T-helper 2 cell treated with Interferon-gamma antibody and Interleukin-4, amounts not matched to agents 5 μg/mL and 100 μg/mL, for 36 hours (primary cell): ENCODE measurements at regions not wholly inside any gene's neighbourhood (a gene's known extent, or its start where the extent isn't known, plus 50 kb on each side); places are given as distances from the start of the nearest gene placed in this dataset.
"Not testable (repeated sequence)": the region's sequence is repeated elsewhere in the genome, so short reads cannot be mapped to it uniquely, and the experiment has no call there.

ENCODE experiments used
- DNase-seq: peaks from one replicate; pipeline ENCODE4 v3.0.0; 2021; ENCODE audit warnings: low spot score
- H3K27ac Mint-ChIP-seq: one replicate; pipeline ENCODE4 v1.8.0; 2021; ENCODE audit warnings: mild to moderate bottlenecking, mixed read lengths
- H3K27me3 Mint-ChIP-seq: one replicate; pipeline ENCODE4 v1.8.0; 2021; ENCODE audit warnings: low read depth, mixed read lengths
- H3K36me3 Mint-ChIP-seq: one replicate; pipeline ENCODE4 v1.8.0; 2021; ENCODE audit warnings: low read depth, mixed read lengths
- H3K4me1 Mint-ChIP-seq: one replicate; pipeline ENCODE4 v1.8.0; 2021; ENCODE audit warnings: low read depth, mixed read lengths
- H3K4me3 Mint-ChIP-seq: one replicate; pipeline ENCODE4 v1.8.0; 2022; ENCODE audit warnings: mild to moderate bottlenecking, moderate library complexity, mixed read lengths
- H3K9me3 Mint-ChIP-seq: one replicate; pipeline ENCODE4 v1.8.0; 2021; ENCODE audit warnings: mixed read lengths

- H3K4me3 Mint-ChIP-seq: no peak overlapping the region
- no peaks in the 10 kb centered on the region for H3K27me3 Mint-ChIP-seq
- no peaks in the 10 kb centered on the region for H3K4me1 Mint-ChIP-seq
- no peaks in the 10 kb centered on the region for H3K36me3 Mint-ChIP-seq
- no peaks in the 10 kb centered on the region for H3K9me3 Mint-ChIP-seq
- no peak for DNase-seq
- H3K27ac Mint-ChIP-seq: no peak overlapping the region
These were observed 186.7 kb upstream of the WDFY3 start for GRCh38 chr4:85153221-85153620.

DNA sequence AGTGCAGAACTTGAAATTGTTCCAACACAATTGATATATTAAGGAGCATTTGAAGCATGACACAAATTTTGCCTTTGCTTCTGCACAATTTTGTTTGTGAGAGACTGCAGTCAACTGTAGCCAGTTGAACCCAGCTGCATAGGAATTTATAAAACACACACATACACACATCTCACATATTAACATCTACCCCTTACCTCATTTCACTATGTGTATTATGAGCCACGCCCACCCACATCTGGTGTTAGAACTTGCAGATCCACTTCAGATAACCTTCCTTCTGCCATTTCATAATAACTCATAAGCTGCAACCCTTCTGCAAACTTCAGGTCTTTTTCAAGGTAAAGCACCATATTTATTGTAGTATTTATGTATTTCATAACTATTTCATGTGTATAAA, 188.1 kb upstream of the WDFY3 start:
- Mint-ChIP-seq H3K36me3 (no peaks in the 10 kb centered on the region), H3K27ac (no peak overlapping the region), H3K27me3 (no peaks in the 10 kb centered on the region), H3K4me1 (no peaks in the 10 kb centered on the region), H3K4me3 (no peak overlapping the region), H3K9me3 (no peaks in the 10 kb centered on the region)
- DNase-seq: no peak

GRCh38 chr4:85165808-85166207, 199.3 kb upstream of the WDFY3 start:
- H3K27ac Mint-ChIP-seq: no peak overlapping the region
- H3K27me3 Mint-ChIP-seq: no peaks in the 10 kb centered on the region
- no peak for DNase-seq
- peaks cover 6% of the 10 kb centered on the region for H3K9me3 Mint-ChIP-seq
- no peaks in the 10 kb centered on the region for H3K4me1 Mint-ChIP-seq
- no peak overlapping the region for H3K4me3 Mint-ChIP-seq
- H3K36me3 Mint-ChIP-seq: no peaks in the 10 kb centered on the region

DNA sequence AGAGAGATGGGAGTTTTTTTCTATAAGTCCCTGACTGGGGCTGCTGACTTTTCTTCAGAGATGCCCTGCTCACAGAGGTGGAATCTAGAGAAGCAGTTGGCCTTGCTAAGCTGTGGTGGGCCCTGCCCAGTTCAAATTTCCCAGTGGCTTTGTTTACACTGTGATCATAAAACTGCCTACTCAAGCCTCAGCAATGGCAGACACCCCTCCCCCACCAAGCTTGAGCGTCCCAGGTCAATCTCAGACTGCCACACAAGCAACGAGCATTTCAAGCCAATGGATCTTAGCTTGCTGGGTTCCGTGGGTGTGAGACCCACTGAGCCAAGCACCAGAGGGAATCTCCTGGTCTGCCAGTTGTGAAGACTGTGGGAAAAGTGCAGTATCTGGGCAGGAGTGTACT, 199.8 kb upstream of the WDFY3 start:
- H3K27me3 Mint-ChIP-seq: no peaks in the 10 kb centered on the region
- no peak overlapping the region for H3K4me3 Mint-ChIP-seq
- H3K36me3 Mint-ChIP-seq: no peaks in the 10 kb centered on the region
- H3K27ac Mint-ChIP-seq: no peak overlapping the region
- peaks cover 6% of the 10 kb centered on the region for H3K9me3 Mint-ChIP-seq
- H3K4me1 Mint-ChIP-seq: no peaks in the 10 kb centered on the region
- no peak for DNase-seq

DNA sequence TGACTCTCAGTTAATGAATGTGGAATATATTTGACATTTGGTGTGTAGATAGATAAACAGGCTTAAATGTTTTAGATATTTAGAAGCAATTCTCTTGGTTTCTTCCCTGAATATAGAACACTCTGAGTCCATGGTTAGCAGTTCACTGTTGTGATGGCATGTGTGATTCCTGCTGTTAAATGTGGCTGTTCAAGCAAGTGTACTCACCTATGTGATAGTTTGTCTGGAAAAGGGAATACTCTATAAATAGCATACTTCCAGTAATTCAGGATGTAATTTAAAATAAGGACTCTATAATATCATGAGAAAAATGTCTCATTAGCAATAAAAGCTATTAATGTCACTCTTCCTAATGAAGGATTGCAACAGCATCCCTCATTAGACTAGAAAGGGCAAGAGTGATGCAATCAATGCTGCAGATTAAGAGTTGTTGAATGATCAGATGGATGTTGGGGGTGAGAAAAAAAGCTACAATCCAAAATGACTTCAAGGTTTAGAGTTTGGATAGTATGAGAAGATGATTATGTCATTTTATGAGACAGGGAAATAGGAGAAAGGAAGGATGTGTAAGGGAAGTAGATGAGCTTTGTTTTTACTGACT, 201.8 kb upstream of the WDFY3 start:
- Mint-ChIP-seq H3K36me3 (no peaks in the 10 kb centered on the region), H3K27ac (no peak overlapping the region), H3K27me3 (no peaks in the 10 kb centered on the region), H3K4me3 (no peak overlapping the region), H3K9me3 (peaks cover 6% of the 10 kb centered on the region), H3K4me1 (no peaks in the 10 kb centered on the region)
- no peak for DNase-seq

DNA sequence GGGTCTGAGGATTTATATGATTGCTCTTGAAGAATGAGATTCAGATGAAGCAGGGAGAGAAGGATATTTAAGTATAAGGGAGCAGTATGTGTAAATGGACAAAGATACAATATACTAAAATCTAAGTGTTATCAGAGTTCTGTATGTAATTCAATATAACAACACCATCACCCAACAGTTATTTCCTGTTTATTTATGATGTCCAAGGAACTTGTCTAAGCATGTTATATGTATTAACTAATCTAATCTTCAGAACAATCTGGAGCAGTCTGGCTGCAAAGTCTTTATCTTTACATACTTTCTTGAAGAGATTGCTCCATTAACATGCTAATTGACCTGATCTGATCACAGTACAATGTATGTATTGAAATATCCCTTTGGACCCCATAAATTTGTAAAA, 203.8 kb upstream of the WDFY3 start:
- Mint-ChIP-seq H3K27me3 (no peaks in the 10 kb centered on the region), H3K9me3 (peaks cover 6% of the 10 kb centered on the region), H3K36me3 (no peaks in the 10 kb centered on the region), H3K27ac (no peak overlapping the region), H3K4me1 (no peaks in the 10 kb centered on the region), H3K4me3 (no peak overlapping the region)
- no peak for DNase-seq

DNA sequence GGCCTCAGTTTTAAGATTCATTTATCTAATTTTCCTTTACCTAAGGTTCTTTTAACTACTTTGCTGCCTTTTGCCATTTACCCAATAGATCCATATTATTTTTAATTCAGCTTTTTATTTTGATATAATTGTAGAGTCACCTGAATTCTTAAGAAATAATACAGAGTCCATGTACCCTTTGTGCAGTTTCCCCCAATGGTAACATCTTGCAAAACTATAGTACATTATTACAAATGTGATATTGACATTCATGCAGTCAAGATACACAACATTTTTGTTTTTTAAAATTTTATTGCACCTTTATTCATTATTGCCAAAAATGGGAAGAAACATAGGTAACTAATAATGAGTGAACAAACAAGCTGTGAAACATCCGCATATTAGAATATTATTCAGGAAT, 208.7 kb upstream of the WDFY3 start:
- no peak overlapping the region for H3K27ac Mint-ChIP-seq
- no peaks in the 10 kb centered on the region for H3K9me3 Mint-ChIP-seq
- H3K36me3 Mint-ChIP-seq: no peaks in the 10 kb centered on the region
- no peaks in the 10 kb centered on the region for H3K4me1 Mint-ChIP-seq
- DNase-seq: no peak
- no peak overlapping the region for H3K4me3 Mint-ChIP-seq
- no peaks in the 10 kb centered on the region for H3K27me3 Mint-ChIP-seq

- no peaks in the 10 kb centered on the region for H3K36me3 Mint-ChIP-seq
- H3K9me3 Mint-ChIP-seq: no peaks in the 10 kb centered on the region
- no peak for DNase-seq
- H3K4me1 Mint-ChIP-seq: no peaks in the 10 kb centered on the region
- H3K27ac Mint-ChIP-seq: no peak overlapping the region
- no peak overlapping the region for H3K4me3 Mint-ChIP-seq
- H3K27me3 Mint-ChIP-seq: no peaks in the 10 kb centered on the region
These were observed 210.6 kb upstream of the WDFY3 start for GRCh38 chr4:85177092-85177491.

GRCh38 chr4:85177679-85178078, 211.2 kb upstream of the WDFY3 start:
- Mint-ChIP-seq H3K27me3 (no peaks in the 10 kb centered on the region), H3K4me1 (no peaks in the 10 kb centered on the region), H3K36me3 (no peaks in the 10 kb centered on the region), H3K27ac (no peak overlapping the region), H3K4me3 (no peak overlapping the region), H3K9me3 (no peaks in the 10 kb centered on the region)
- no peak for DNase-seq

GRCh38 chr4:85180533-85180932, 214.0 kb upstream of the WDFY3 start:
- Mint-ChIP-seq H3K4me3 (no peak overlapping the region), H3K9me3 (no peaks in the 10 kb centered on the region), H3K4me1 (no peaks in the 10 kb centered on the region), H3K27me3 (no peaks in the 10 kb centered on the region), H3K27ac (no peak overlapping the region), H3K36me3 (no peaks in the 10 kb centered on the region)
- DNase-seq: no peak

DNA sequence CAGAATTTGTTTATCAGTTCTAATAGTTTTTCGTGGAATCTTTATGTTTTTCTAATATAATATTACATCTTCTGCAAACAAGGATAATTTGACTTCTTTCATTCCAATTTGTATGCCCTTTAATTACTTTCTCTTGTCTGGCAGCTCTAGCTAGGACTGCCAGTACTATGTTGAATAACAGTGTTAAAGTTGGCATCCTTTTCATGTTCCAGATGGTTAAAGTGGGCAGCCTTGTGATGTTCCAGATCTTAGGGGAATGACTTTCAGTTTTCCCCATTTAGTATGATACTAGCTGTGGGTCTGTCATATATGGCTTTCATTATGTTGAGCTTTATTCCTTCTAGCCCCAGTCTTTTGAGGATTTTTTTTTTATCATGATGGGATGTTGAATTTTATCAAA, 220.6 kb upstream of the WDFY3 start:
- H3K9me3 Mint-ChIP-seq: peaks cover 4% of the 10 kb centered on the region
- H3K4me1 Mint-ChIP-seq: no peaks in the 10 kb centered on the region
- no peaks in the 10 kb centered on the region for H3K27me3 Mint-ChIP-seq
- H3K4me3 Mint-ChIP-seq: no peak overlapping the region
- no peak overlapping the region for H3K27ac Mint-ChIP-seq
- DNase-seq: no peak
- no peaks in the 10 kb centered on the region for H3K36me3 Mint-ChIP-seq

DNA sequence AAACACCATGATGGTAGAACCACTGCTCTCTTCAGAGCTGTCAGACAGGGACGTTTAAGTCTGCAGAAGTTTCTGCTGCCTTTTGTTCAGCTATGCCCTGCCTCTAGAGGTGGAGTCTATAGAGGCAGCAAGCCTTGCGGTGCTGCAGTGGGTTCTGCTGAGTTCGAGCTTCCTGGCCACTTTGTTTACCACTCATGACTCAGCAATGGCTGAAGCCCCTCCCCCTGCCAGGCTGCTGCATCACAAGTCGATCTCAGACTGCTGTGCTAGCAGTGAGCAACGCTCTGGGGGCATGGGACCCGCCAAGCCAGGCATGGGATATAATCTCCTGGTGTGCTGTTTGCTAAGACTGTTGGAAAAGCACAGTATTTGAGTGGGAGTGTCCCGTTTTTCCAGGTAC, 229.5 kb upstream of the WDFY3 start:
- H3K36me3 Mint-ChIP-seq, H3K4me3 Mint-ChIP-seq, H3K27me3 Mint-ChIP-seq, H3K27ac Mint-ChIP-seq, DNase-seq, H3K4me1 Mint-ChIP-seq: not testable (repeated sequence)
- peaks cover 32% of the 10 kb centered on the region for H3K9me3 Mint-ChIP-seq

GRCh38 chr4:85200106-85200505, 233.6 kb upstream of the WDFY3 start:
- H3K36me3 Mint-ChIP-seq: no peaks in the 10 kb centered on the region
- H3K27ac Mint-ChIP-seq: no peak overlapping the region
- DNase-seq: no peak
- H3K27me3 Mint-ChIP-seq: no peaks in the 10 kb centered on the region
- H3K4me1 Mint-ChIP-seq: no peaks in the 10 kb centered on the region
- H3K9me3 Mint-ChIP-seq: peaks cover 39% of the 10 kb centered on the region
- no peak overlapping the region for H3K4me3 Mint-ChIP-seq

GRCh38 chr4:85209161-85209560, 242.7 kb upstream of the WDFY3 start:
- no peak overlapping the region for H3K27ac Mint-ChIP-seq
- H3K27me3 Mint-ChIP-seq: no peaks in the 10 kb centered on the region
- peaks cover 38% of the 10 kb centered on the region for H3K9me3 Mint-ChIP-seq
- no peak overlapping the region for H3K4me3 Mint-ChIP-seq
- H3K4me1 Mint-ChIP-seq: no peaks in the 10 kb centered on the region
- no peaks in the 10 kb centered on the region for H3K36me3 Mint-ChIP-seq
- DNase-seq: no peak

DNA sequence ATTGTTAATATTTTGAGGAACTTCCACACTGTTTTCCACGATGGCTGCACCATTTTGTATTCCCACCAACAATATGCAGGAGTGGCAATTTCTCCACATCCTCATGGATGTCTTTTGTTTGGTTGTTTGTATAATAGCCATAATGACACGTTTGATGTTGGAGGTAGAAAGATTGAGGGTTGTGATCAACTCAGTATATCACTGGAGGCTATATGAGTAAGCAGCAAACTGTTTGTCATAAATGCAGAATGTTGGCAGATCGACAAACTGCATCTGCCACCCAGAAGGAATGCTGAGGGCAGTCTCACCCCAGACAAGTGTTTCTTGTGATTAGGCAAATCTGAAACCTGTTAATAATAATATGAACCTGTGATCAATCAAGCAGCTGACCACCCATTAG, 243.9 kb upstream of the WDFY3 start:
- H3K9me3 Mint-ChIP-seq: peaks cover 31% of the 10 kb centered on the region
- no peaks in the 10 kb centered on the region for H3K4me1 Mint-ChIP-seq
- no peak overlapping the region for H3K27ac Mint-ChIP-seq
- no peak overlapping the region for H3K4me3 Mint-ChIP-seq
- H3K27me3 Mint-ChIP-seq: no peaks in the 10 kb centered on the region
- DNase-seq: no peak
- H3K36me3 Mint-ChIP-seq: no peaks in the 10 kb centered on the region
